Liver (tissue), 3 donors: ENCODE measurements at regions not wholly inside any gene's neighbourhood (a gene's known extent, or its start where the extent isn't known, plus 50 kb on each side); places are given as distances from the start of the nearest gene placed in this dataset.

Experiments
- CTCF ChIP-seq: fragments of 150-350 bp; IDR thresholded peaks from 2 replicates; pipeline ENCODE4 v1.5.1; 2017; ENCODE audit warnings: improper control_type of control experiment, low read depth, low read length; ENCODE audit not compliant: missing input control
- GABPA ChIP-seq, 2 donors: IDR thresholded peaks in 1 of 2; conservative IDR thresholded peaks in 1 of 2; 2 replicates each; pipeline ENCODE4 v1.6.1; 2016; ENCODE audit warnings: antibody characterized with exemption in 2 of 2, mild to moderate bottlenecking in 1 of 2, moderate library complexity in 1 of 2
- RXRA ChIP-seq, 2 donors: IDR thresholded peaks; 2 replicates each; pipeline ENCODE4 v1.6.1; 2017 to 2018; ENCODE audit warnings: antibody characterized with exemption in 2 of 2, mild to moderate bottlenecking in 1 of 2
- YY1 ChIP-seq: IDR thresholded peaks from 2 replicates; pipeline ENCODE4 v1.6.1; 2016; ENCODE audit warnings: antibody characterized with exemption, mild to moderate bottlenecking
- ZBTB33 ChIP-seq: IDR thresholded peaks from 2 replicates; pipeline ENCODE4 v1.6.1; 2016; ENCODE audit warnings: antibody characterized with exemption
- donor health status: healthy.
- donor health status: healthy.

- TF ChIP-seq CTCF (no peak), ZBTB33 (no peak), RXRA (IDR thresholded peaks at IDR 0.05) (no peak), GABPA (IDR thresholded peaks at IDR 0.05 in 1 of 2, conservative IDR thresholded peaks at IDR 0.05 in 1 of 2) (no peak), YY1 (no peak)
Observed at GRCh38 chr17:15161395-15161794, 103.7 kb downstream of the PMP22 start.
